Skeletal muscle cell (primary cell): ENCODE measurements at regions not wholly inside any gene's neighbourhood (a gene's known extent, or its start where the extent isn't known, plus 50 kb on each side); places are given as distances from the start of the nearest gene placed in this dataset.

ENCODE experiments used
- DNase-seq: peaks from one replicate; pipeline ENCODE4 v3.0.0-alpha.2; 2010; ENCODE audit warnings: low read depth
- H3K4me3 ChIP-seq: 2 replicates; pipeline ENCODE4 v1.5.1; 2011; ENCODE audit warnings: low read depth, mild to moderate bottlenecking, control low read depth, low read length, moderate library complexity

GRCh38 chr4:106690487-106690886 is 321.9 kb upstream of the GIMD1 start:
- H3K4me3 ChIP-seq = no peak overlapping the region
- DNase-seq = no peak

- DNase-seq = no peak
- H3K4me3 ChIP-seq = no peak overlapping the region
Observed at GRCh38 chr4:106687026-106687425, 318.4 kb upstream of the GIMD1 start.

- no peak overlapping the region for H3K4me3 ChIP-seq
- DNase-seq = no peak
Observed at GRCh38 chr4:106681381-106681921, 312.9 kb upstream of the GIMD1 start.

GRCh38 chr4:106679063-106679462 is 310.5 kb upstream of the GIMD1 start:
- DNase-seq = no peak
- H3K4me3 ChIP-seq = no peak overlapping the region

- H3K4me3 ChIP-seq = no peak overlapping the region
- DNase-seq = no peak
Observed at GRCh38 chr4:106677213-106677612, 308.6 kb upstream of the GIMD1 start.

GRCh38 chr4:106676173-106676921 is 307.8 kb upstream of the GIMD1 start:
- DNase-seq = peak; percentile 86
- no peak overlapping the region for H3K4me3 ChIP-seq

- H3K4me3 ChIP-seq = no peak overlapping the region
- peak; percentile 43 for DNase-seq
Observed at GRCh38 chr4:106671716-106672115, 303.1 kb upstream of the GIMD1 start.

GRCh38 chr4:106670976-106671375 is 302.4 kb upstream of the GIMD1 start:
- no peak for DNase-seq
- H3K4me3 ChIP-seq = no peak overlapping the region

GRCh38 chr4:106659371-106659770 is 290.8 kb upstream of the GIMD1 start:
- H3K4me3 ChIP-seq = no peak overlapping the region
- peak; percentile 45 for DNase-seq

- H3K4me3 ChIP-seq = no peak overlapping the region
- no peak for DNase-seq
Observed at GRCh38 chr4:106652095-106652494, 283.5 kb upstream of the GIMD1 start.

GRCh38 chr4:106650701-106651100 is 282.1 kb upstream of the GIMD1 start:
- no peak overlapping the region for H3K4me3 ChIP-seq
- no peak for DNase-seq

GRCh38 chr4:106647451-106647850 is 278.9 kb upstream of the GIMD1 start:
- DNase-seq = no peak
- no peak overlapping the region for H3K4me3 ChIP-seq

- no peak overlapping the region for H3K4me3 ChIP-seq
- DNase-seq = no peak
Observed at GRCh38 chr4:106629268-106629625, 260.7 kb upstream of the GIMD1 start.

- H3K4me3 ChIP-seq = no peak overlapping the region
- DNase-seq = no peak
Observed at GRCh38 chr4:106628586-106629267, 260.1 kb upstream of the GIMD1 start.

- no peak for DNase-seq
- H3K4me3 ChIP-seq = no peak overlapping the region
Observed at GRCh38 chr4:106627051-106627450, 258.5 kb upstream of the GIMD1 start.

GRCh38 chr4:106624671-106625070 is 256.1 kb upstream of the GIMD1 start:
- DNase-seq = no peak
- no peak overlapping the region for H3K4me3 ChIP-seq

GRCh38 chr4:106618956-106619355 is 250.4 kb upstream of the GIMD1 start:
- DNase-seq = peak; percentile 62
- H3K4me3 ChIP-seq = no peak overlapping the region

- no peak for DNase-seq
Observed at GRCh38 chr4:106615961-106616360, 247.4 kb upstream of the GIMD1 start.

GRCh38 chr4:106615410-106615945 is 246.9 kb upstream of the GIMD1 start:
- DNase-seq = no peak
- no peak overlapping the region for H3K4me3 ChIP-seq

More at GRCh38 chr4:106615961-106616360, 247.4 kb upstream of the GIMD1 start:
- no peak overlapping the region for H3K4me3 ChIP-seq

- no peak for DNase-seq
Observed at GRCh38 chr4:106614441-106614840, 245.9 kb upstream of the GIMD1 start.

GRCh38 chr4:106609917-106610316 is 241.3 kb upstream of the GIMD1 start:
- no peak overlapping the region for H3K4me3 ChIP-seq
- DNase-seq = no peak

More at GRCh38 chr4:106614441-106614840, 245.9 kb upstream of the GIMD1 start:
- no peak overlapping the region for H3K4me3 ChIP-seq
